ENCODE measurements at regions not wholly inside any gene's neighbourhood (a gene's known extent, or its start where the extent isn't known, plus 50 kb on each side); places are given as distances from the start of the nearest gene placed in this dataset.

- ChIA-PET CTCF (no interaction called here), POLR2A (no interaction called here)
- BruUV-seq (replicated peaks), result no TSS peak
- no peak for ATAC-seq
- intact Hi-C loops (cut with micrococcal nuclease; ENCODE audit: unreplicated experiment) (no loop called here), in situ Hi-C loops (cut with HindIII; ENCODE audit: low pct_unique_long_range_greater_than_20kb, low sequenced_read_pairs) (no loop called here)
- Histone ChIP-seq H3K9me3 (ENCODE audit: control insufficient read depth, insufficient read depth, low read depth, low read length) (no peaks in the 10 kb centered on the region), H3K27me3 (ENCODE audit: control insufficient read depth, insufficient read depth, low read length) (peaks cover 3% of the 10 kb centered on the region; the same call in 1 of the 2 replicates), H3K4me1 (ENCODE audit: control insufficient read depth, insufficient read depth, low read length) (no peaks in the 10 kb centered on the region), H3K4me3 (ENCODE audit: low read depth in 2 of 2, low read length in 2 of 2) (no peak overlapping the region), H3K36me3 (ENCODE audit: control insufficient read depth, insufficient read depth, low read length) (no peaks in the 10 kb centered on the region), H3K27ac (ENCODE audit: low read length) (no peak overlapping the region)
- TF ChIP-seq REST (IDR thresholded peaks at IDR 0.05; ENCODE audit: insufficient read depth in 1 of 2, low read depth in 2 of 2, low read length in 1 of 2) (no peak), SIN3A (IDR thresholded peaks at IDR 0.05; ENCODE audit: borderline replicate concordance, insufficient read depth, low read depth, low read length) (no peak), CTCF (IDR thresholded peaks at IDR 0.05) (no peak), TCF7L2 (IDR thresholded peaks at IDR 0.05; ENCODE audit: low read depth, low read length) (no peak), POLR2AphosphoS5 (IDR thresholded peaks at IDR 0.05; ENCODE audit: low read depth, low read length) (no peak)
- no peak for DNase-seq (ENCODE audit: low read depth, low spot score)
Observed at GRCh38 chr5:103402851-103403250, 144.3 kb downstream of the MACIR start.

- ChIA-PET POLR2A (no interaction called here), CTCF (no interaction called here)
- H3K4me1 ChIP-seq (ENCODE audit: control insufficient read depth, insufficient read depth, low read length), result no peaks in the 10 kb centered on the region
- TF ChIP-seq CTCF (IDR thresholded peaks at IDR 0.05), result no peak
- TF ChIP-seq POLR2AphosphoS5 (IDR thresholded peaks at IDR 0.05; ENCODE audit: low read depth, low read length), result no peak
- TF ChIP-seq REST (IDR thresholded peaks at IDR 0.05; ENCODE audit: insufficient read depth in 1 of 2, low read depth in 2 of 2, low read length in 1 of 2), result no peak
- TF ChIP-seq SIN3A (IDR thresholded peaks at IDR 0.05; ENCODE audit: borderline replicate concordance, insufficient read depth, low read depth, low read length), result no peak
- TF ChIP-seq TCF7L2 (IDR thresholded peaks at IDR 0.05; ENCODE audit: low read depth, low read length), result no peak
- no peaks in the 10 kb centered on the region for H3K36me3 ChIP-seq (ENCODE audit: control insufficient read depth, insufficient read depth, low read length)
- intact Hi-C loops (cut with micrococcal nuclease; ENCODE audit: unreplicated experiment), result no loop called here
- no peak overlapping the region for H3K4me3 ChIP-seq (ENCODE audit: low read depth in 2 of 2, low read length in 2 of 2)
- no peak overlapping the region for H3K27ac ChIP-seq (ENCODE audit: low read length)
- in situ Hi-C loops (cut with HindIII; ENCODE audit: low pct_unique_long_range_greater_than_20kb, low sequenced_read_pairs), result no loop called here
- DNase-seq (ENCODE audit: low read depth, low spot score), result no peak
- no peak for ATAC-seq
- BruUV-seq (replicated peaks), result no TSS peak
- no peaks in the 10 kb centered on the region for H3K9me3 ChIP-seq (ENCODE audit: control insufficient read depth, insufficient read depth, low read depth, low read length)
- H3K27me3 ChIP-seq (ENCODE audit: control insufficient read depth, insufficient read depth, low read length), result peaks cover 4% of the 10 kb centered on the region; the same call in 1 of the 2 replicates
Observed at GRCh38 chr5:103397739-103398581, 139.4 kb downstream of the MACIR start.

Data from Panc1 (cell line).